ENCODE measurements at regions not wholly inside any gene's neighbourhood (a gene's known extent, or its start where the extent isn't known, plus 50 kb on each side); places are given as distances from the start of the nearest gene placed in this dataset.

DNA sequence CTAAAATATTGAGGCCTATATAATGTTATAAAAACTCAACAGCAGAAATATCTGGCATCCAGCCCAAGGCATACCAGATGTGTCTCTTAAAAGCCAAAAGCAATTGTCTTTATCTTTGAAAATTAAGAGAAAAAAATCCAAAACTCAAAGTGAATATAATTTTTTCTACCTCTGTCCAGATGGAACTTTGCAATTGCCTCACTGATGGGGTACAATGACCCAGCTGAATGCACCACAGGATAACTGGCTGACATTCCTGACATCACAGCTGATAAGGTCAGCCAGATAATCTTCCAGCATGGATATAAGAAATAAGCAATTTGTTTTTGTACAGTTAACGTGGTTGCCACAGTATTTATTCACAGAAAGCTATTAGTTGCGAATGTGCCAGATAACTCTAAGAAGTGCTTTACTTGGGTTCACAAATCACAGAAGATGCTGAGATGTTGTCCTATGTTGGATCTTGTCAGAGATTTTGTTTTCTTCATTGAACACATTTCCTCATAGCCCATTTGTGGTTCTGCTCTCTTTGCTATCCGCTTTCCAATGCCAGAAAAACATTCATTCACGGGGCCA, 566.9 kb upstream of the CCDC54 start (continued):
- TF ChIP-seq, protein P1, sequence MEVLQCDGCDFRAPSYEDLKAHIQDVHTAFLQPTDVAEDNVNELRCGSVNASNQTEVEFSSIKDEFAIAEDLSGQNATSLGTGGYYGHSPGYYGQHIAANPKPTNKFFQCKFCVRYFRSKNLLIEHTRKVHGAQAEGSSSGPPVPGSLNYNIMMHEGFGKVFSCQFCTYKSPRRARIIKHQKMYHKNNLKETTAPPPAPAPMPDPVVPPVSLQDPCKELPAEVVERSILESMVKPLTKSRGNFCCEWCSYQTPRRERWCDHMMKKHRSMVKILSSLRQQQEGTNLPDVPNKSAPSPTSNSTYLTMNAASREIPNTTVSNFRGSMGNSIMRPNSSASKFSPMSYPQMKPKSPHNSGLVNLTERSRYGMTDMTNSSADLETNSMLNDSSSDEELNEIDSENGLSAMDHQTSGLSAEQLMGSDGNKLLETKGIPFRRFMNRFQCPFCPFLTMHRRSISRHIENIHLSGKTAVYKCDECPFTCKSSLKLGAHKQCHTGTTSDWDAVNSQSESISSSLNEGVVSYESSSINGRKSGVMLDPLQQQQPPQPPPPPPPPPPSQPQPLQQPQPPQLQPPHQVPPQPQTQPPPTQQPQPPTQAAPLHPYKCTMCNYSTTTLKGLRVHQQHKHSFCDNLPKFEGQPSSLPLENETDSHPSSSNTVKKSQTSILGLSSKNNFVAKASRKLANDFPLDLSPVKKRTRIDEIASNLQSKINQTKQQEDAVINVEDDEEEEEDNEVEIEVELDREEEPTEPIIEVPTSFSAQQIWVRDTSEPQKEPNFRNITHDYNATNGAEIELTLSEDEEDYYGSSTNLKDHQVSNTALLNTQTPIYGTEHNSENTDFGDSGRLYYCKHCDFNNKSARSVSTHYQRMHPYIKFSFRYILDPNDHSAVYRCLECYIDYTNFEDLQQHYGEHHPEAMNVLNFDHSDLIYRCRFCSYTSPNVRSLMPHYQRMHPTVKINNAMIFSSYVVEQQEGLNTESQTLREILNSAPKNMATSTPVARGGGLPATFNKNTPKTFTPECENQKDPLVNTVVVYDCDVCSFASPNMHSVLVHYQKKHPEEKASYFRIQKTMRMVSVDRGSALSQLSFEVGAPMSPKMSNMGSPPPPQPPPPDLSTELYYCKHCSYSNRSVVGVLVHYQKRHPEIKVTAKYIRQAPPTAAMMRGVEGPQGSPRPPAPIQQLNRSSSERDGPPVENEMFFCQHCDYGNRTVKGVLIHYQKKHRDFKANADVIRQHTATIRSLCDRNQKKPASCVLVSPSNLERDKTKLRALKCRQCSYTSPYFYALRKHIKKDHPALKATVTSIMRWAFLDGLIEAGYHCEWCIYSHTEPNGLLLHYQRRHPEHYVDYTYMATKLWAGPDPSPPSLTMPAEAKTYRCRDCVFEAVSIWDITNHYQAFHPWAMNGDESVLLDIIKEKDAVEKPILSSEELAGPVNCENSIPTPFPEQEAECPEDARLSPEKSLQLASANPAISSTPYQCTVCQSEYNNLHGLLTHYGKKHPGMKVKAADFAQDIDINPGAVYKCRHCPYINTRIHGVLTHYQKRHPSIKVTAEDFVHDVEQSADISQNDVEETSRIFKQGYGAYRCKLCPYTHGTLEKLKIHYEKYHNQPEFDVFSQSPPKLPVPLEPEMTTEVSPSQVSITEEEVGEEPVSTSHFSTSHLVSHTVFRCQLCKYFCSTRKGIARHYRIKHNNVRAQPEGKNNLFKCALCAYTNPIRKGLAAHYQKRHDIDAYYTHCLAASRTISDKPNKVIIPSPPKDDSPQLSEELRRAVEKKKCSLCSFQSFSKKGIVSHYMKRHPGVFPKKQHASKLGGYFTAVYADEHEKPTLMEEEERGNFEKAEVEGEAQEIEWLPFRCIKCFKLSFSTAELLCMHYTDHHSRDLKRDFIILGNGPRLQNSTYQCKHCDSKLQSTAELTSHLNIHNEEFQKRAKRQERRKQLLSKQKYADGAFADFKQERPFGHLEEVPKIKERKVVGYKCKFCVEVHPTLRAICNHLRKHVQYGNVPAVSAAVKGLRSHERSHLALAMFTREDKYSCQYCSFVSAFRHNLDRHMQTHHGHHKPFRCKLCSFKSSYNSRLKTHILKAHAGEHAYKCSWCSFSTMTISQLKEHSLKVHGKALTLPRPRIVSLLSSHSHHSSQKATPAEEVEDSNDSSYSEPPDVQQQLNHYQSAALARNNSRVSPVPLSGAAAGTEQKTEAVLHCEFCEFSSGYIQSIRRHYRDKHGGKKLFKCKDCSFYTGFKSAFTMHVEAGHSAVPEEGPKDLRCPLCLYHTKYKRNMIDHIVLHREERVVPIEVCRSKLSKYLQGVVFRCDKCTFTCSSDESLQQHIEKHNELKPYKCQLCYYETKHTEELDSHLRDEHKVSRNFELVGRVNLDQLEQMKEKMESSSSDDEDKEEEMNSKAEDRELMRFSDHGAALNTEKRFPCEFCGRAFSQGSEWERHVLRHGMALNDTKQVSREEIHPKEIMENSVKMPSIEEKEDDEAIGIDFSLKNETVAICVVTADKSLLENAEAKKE (CRISPR knock-in tag; IDR thresholded peaks at IDR 0.05): no peak
- TF ChIP-seq, protein P2, sequence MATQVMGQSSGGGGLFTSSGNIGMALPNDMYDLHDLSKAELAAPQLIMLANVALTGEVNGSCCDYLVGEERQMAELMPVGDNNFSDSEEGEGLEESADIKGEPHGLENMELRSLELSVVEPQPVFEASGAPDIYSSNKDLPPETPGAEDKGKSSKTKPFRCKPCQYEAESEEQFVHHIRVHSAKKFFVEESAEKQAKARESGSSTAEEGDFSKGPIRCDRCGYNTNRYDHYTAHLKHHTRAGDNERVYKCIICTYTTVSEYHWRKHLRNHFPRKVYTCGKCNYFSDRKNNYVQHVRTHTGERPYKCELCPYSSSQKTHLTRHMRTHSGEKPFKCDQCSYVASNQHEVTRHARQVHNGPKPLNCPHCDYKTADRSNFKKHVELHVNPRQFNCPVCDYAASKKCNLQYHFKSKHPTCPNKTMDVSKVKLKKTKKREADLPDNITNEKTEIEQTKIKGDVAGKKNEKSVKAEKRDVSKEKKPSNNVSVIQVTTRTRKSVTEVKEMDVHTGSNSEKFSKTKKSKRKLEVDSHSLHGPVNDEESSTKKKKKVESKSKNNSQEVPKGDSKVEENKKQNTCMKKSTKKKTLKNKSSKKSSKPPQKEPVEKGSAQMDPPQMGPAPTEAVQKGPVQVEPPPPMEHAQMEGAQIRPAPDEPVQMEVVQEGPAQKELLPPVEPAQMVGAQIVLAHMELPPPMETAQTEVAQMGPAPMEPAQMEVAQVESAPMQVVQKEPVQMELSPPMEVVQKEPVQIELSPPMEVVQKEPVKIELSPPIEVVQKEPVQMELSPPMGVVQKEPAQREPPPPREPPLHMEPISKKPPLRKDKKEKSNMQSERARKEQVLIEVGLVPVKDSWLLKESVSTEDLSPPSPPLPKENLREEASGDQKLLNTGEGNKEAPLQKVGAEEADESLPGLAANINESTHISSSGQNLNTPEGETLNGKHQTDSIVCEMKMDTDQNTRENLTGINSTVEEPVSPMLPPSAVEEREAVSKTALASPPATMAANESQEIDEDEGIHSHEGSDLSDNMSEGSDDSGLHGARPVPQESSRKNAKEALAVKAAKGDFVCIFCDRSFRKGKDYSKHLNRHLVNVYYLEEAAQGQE (IDR thresholded peaks at IDR 0.05; ENCODE audit: unreplicated experiment): no peak

DNA sequence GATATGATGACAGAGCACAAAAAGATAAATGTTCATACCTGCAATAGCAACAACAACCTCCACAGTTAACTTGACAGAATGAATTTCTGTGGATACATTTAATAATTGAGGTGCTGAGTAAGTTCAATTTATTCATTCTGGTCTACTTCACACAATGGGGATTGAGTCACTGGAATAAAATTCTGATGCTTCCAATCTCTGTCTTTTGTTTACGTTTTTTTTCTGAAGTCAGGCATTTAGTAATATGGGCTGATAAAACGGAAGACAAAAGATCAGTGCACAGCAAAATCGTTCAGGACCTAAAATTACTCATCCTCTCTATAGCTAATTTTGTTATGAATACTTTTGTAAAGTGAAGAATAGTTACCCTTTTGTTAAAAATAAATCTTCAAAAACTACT, 565.9 kb upstream of the CCDC54 start:
- H3K4me1 ChIP-seq (ENCODE audit: insufficient read depth): no peaks in the 10 kb centered on the region
- no peak overlapping the region for H2AFZ ChIP-seq
- peaks cover 6% of the 10 kb centered on the region; the same call in 1 of the 2 replicates for H3K9me2 ChIP-seq (ENCODE audit: insufficient read depth)
- no peaks in the 10 kb centered on the region for H3K79me2 ChIP-seq (replicated peaks; ENCODE audit: insufficient read depth)
- Mint-ChIP-seq H3K36me3 (ENCODE audit: low read depth) (no peaks in the 10 kb centered on the region), H3K27ac (no peak overlapping the region), H3K4me1 (no peaks in the 10 kb centered on the region), H3K4me3 (no peak overlapping the region), H3K9me3 (no peaks in the 10 kb centered on the region), H3K27me3 (ENCODE audit: insufficient read depth, low read depth, poor library complexity) (peaks cover 2% of the 10 kb centered on the region)
- ATAC-seq: no peak
- H3F3A ChIP-seq (replicated peaks; ENCODE audit: low read depth): no peaks in the 10 kb centered on the region
- H4K20me1 ChIP-seq (replicated peaks; ENCODE audit: insufficient read depth): no peaks in the 10 kb centered on the region
- no peak overlapping the region for H3K27ac ChIP-seq (ENCODE audit: low read depth)
- no peaks in the 10 kb centered on the region; the same call in 1 of the 2 replicates for H3K36me3 ChIP-seq (ENCODE audit: insufficient read depth)
- H3K4me3 ChIP-seq: no peak overlapping the region
- no peak for DNase-seq (ENCODE audit: low spot score)
- no peak overlapping the region for H3K4me2 ChIP-seq
- no peaks in the 10 kb centered on the region for H3K27me3 ChIP-seq (ENCODE audit: insufficient read depth)
- TF ChIP-seq STAT1 (IDR thresholded peaks at IDR 0.05; ENCODE audit: unreplicated experiment): no peak
- TF ChIP-seq ETS1 (IDR thresholded peaks at IDR 0.05): no peak
- TF ChIP-seq, protein P1 (CRISPR knock-in tag; IDR thresholded peaks at IDR 0.05): no peak

All from GM23338 (cell line).